Activated CD4-positive, alpha-beta T cell treated with anti-CD3 and anti-CD28 coated beads for 36 hours (primary cell): ENCODE measurements at regions not wholly inside any gene's neighbourhood (a gene's known extent, or its start where the extent isn't known, plus 50 kb on each side); places are given as distances from the start of the nearest gene placed in this dataset.

Experiments
- ATAC-seq: fragments of 200-7000 bp; cut with Tn5 transposase; one replicate; pipeline ENCODE4 v1.10.0; 2021; ENCODE audit warnings: mild to moderate bottlenecking, moderate library complexity
- CTCF ChIA-PET: fragments of 350-600 bp; sonication (Branson Sonifier 250); formaldehyde crosslinking; loops from one replicate; lab custom pipeline; 2021; ENCODE audit warnings: antibody characterized with exemption; lab: Charles Lee
- POLR2A ChIA-PET: fragments of 350-600 bp; sonication (Branson Sonifier 250); formaldehyde crosslinking; loops from one replicate; lab custom pipeline; 2021; ENCODE audit warnings: antibody characterized with exemption, inconsistent platforms; lab: Charles Lee
- DNase-seq: peaks from one replicate; pipeline ENCODE4 v3.0.0-alpha.2; 2020
- H3K27ac Mint-ChIP-seq: one replicate; pipeline ENCODE4 v1.8.0; 2021; ENCODE audit warnings: mixed read lengths
- H3K27me3 Mint-ChIP-seq: one replicate; pipeline ENCODE4 v1.8.0; 2021; ENCODE audit warnings: mixed read lengths
- H3K36me3 Mint-ChIP-seq: one replicate; pipeline ENCODE4 v1.8.0; 2021; ENCODE audit warnings: low read depth, mixed read lengths
- H3K4me1 Mint-ChIP-seq: one replicate; pipeline ENCODE4 v1.8.0; 2021; ENCODE audit warnings: mixed read lengths
- H3K4me3 Mint-ChIP-seq: one replicate; pipeline ENCODE4 v1.8.0; 2021; ENCODE audit warnings: mild to moderate bottlenecking, moderate library complexity, mixed read lengths
- H3K9me3 Mint-ChIP-seq: one replicate; pipeline ENCODE4 v1.8.0; 2021; ENCODE audit warnings: low read depth, mixed read lengths
- intact Hi-C, 2 experiments: fragments of 100-400 bp; cut with DNase I in 1 of 2; cut with micrococcal nuclease in 1 of 2; formaldehyde crosslinking; loops; one replicate each; pipeline versions ENCODE4 v1.14.2 to v1.15.1; 2022 to 2024; cut with DNase I, micrococcal nuclease

DNA sequence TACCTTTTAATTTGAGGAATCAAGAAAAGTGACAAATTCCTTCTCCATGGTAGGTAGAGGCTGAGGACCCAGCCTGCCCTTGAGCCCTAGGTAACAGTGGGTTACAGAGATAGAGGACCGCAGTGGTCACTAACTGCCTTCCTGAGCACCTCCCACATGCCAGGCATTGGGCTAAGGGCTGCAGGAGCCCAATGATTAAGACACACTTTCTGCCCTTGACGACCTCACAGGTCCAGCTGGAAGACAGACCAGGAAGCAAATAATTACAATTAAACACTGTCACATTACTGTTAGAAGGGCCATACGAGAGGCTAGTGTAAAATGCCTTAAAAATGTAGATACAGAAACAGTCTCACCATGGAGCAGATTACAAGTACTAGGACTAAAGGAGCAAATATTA lies 156.8 kb upstream of the NFE2L3 start:
- Mint-ChIP-seq H3K36me3 (no peaks in the 10 kb centered on the region), H3K27me3 (peaks cover 13% of the 10 kb centered on the region), H3K27ac (no peak overlapping the region), H3K4me3 (no peak overlapping the region), H3K4me1 (no peaks in the 10 kb centered on the region), H3K9me3 (no peaks in the 10 kb centered on the region)
- DNase-seq = no peak
- POLR2A ChIA-PET = no interaction called here
- ATAC-seq = no peak
- intact Hi-C loops = no loop called here
- CTCF ChIA-PET = interaction anchor here (0.7 to 0.8 kb wide), 2 partner anchors 12 to 16 kb away, joined by 3 read pairs; no protein-coding TSS in a partner anchor

- POLR2A ChIA-PET = interaction anchor here (0.6 kb wide), 1 partner anchor 84 kb away, joined by 3 read pairs; no protein-coding TSS in a partner anchor
- DNase-seq = no peak
- H3K36me3 Mint-ChIP-seq = no peaks in the 10 kb centered on the region
- intact Hi-C loops = no loop called here
- ATAC-seq = no peak
- CTCF ChIA-PET = interaction anchor here (0.6 to 0.8 kb wide), 2 partner anchors 13 to 84 kb away, joined by 3 to 5 read pairs; no protein-coding TSS in a partner anchor
- H3K27ac Mint-ChIP-seq = no peak overlapping the region
- no peaks in the 10 kb centered on the region for H3K4me1 Mint-ChIP-seq
- H3K27me3 Mint-ChIP-seq = peaks cover 15% of the 10 kb centered on the region
- no peak overlapping the region for H3K4me3 Mint-ChIP-seq
- no peaks in the 10 kb centered on the region for H3K9me3 Mint-ChIP-seq
Measured at GRCh38 chr7:25996006-25996408, 156.0 kb upstream of the NFE2L3 start.

DNA sequence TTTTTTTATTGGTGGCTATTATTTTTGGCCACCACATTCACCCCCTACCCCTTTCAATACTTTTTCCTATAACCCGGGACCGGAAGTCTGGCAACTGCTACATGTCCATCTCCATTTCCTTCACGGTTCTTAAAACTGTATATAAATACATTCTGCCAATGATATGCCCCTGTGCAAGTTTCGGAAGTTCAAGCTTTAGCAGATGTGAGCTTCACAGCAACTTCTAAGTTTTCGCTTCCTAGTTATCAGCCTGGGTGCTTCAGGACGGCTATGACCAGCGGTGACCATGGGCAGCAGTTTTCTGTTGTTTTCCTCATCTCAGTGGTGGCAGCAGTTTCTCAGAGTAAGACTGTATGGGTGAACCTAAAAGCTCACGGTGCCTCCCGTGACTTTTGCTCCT lies 153.5 kb upstream of the NFE2L3 start:
- no peaks in the 10 kb centered on the region for H3K4me1 Mint-ChIP-seq
- peaks cover 16% of the 10 kb centered on the region for H3K27me3 Mint-ChIP-seq
- H3K27ac Mint-ChIP-seq = no peak overlapping the region
- CTCF ChIA-PET = interaction anchor here (0.7 to 1.2 kb wide), 4 partner anchors 8 to 144 kb away, joined by 3 to 5 read pairs (median 3); no protein-coding TSS in a partner anchor
- intact Hi-C loops = no loop called here
- no peak overlapping the region for H3K4me3 Mint-ChIP-seq
- no peaks in the 10 kb centered on the region for H3K36me3 Mint-ChIP-seq
- POLR2A ChIA-PET = no interaction called here
- no peak for DNase-seq
- no peaks in the 10 kb centered on the region for H3K9me3 Mint-ChIP-seq
- no peak for ATAC-seq

DNA sequence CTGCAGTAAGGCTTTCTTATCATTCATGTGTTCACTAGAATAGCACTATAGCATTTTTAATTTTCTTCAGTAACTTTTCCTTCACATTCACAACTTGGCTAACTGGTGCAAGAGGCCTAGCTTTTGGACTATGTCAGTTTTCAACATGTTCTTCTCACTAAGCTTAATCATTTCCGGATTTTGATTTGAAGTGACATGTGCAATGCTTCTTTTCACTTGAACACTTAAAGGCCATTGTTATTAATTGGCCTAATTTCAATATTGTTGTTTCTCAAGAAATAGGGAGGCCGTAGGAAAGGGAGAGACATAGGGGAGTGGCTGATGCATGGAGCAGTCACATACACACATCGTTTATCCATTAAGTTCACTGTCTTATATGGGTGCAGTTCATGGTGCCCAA lies 151.2 kb upstream of the NFE2L3 start:
- intact Hi-C loops = no loop called here
- ChIA-PET POLR2A (no interaction called here), CTCF (no interaction called here)
- no peak overlapping the region for H3K27ac Mint-ChIP-seq
- H3K9me3 Mint-ChIP-seq = no peaks in the 10 kb centered on the region
- no peaks in the 10 kb centered on the region for H3K4me1 Mint-ChIP-seq
- no peak for DNase-seq
- ATAC-seq = no peak
- H3K36me3 Mint-ChIP-seq = no peaks in the 10 kb centered on the region
- peaks cover 13% of the 10 kb centered on the region for H3K27me3 Mint-ChIP-seq
- no peak overlapping the region for H3K4me3 Mint-ChIP-seq

- Mint-ChIP-seq H3K27me3 (peaks cover 16% of the 10 kb centered on the region), H3K9me3 (no peaks in the 10 kb centered on the region), H3K36me3 (no peaks in the 10 kb centered on the region), H3K4me3 (no peak overlapping the region), H3K27ac (no peak overlapping the region), H3K4me1 (no peaks in the 10 kb centered on the region)
- ChIA-PET POLR2A (no interaction called here), CTCF (interaction anchor here (1.6 kb wide), 1 partner anchor 13 kb away, joined by 4 read pairs; no protein-coding TSS in a partner anchor)
- intact Hi-C loops = no loop called here
- DNase-seq = no peak
- ATAC-seq = no peak
Measured at GRCh38 chr7:26001662-26002244, 150.2 kb upstream of the NFE2L3 start.

GRCh38 chr7:26005683-26006410 lies 146.2 kb upstream of the NFE2L3 start:
- Mint-ChIP-seq H3K36me3 (no peaks in the 10 kb centered on the region), H3K27ac (no peak overlapping the region), H3K4me1 (no peaks in the 10 kb centered on the region), H3K9me3 (no peaks in the 10 kb centered on the region), H3K27me3 (peaks cover 14% of the 10 kb centered on the region), H3K4me3 (no peak overlapping the region)
- ChIA-PET CTCF (interaction anchor here (1.1 to 1.6 kb wide), 2 partner anchors 10 to 113 kb away, joined by 3 to 5 read pairs; no protein-coding TSS in a partner anchor), POLR2A (no interaction called here)
- DNase-seq (no peak), ATAC-seq (no peak)
- intact Hi-C loops = no loop called here

GRCh38 chr7:26006426-26006825 lies 145.6 kb upstream of the NFE2L3 start:
- intact Hi-C loops = no loop called here

GRCh38 chr7:26007510-26007909 lies 144.5 kb upstream of the NFE2L3 start:
- Mint-ChIP-seq H3K27me3 (peaks cover 12% of the 10 kb centered on the region), H3K4me3 (no peak overlapping the region), H3K4me1 (no peaks in the 10 kb centered on the region), H3K27ac (no peak overlapping the region), H3K9me3 (no peaks in the 10 kb centered on the region), H3K36me3 (no peaks in the 10 kb centered on the region)
- intact Hi-C loops = no loop called here
- DNase-seq (no peak), ATAC-seq (no peak)
- CTCF ChIA-PET = interaction anchor here (0.7 kb wide), 1 partner anchor 9 kb away, joined by 4 read pairs; no protein-coding TSS in a partner anchor
- POLR2A ChIA-PET = no interaction called here

More at GRCh38 chr7:26006426-26006825, 145.6 kb upstream of the NFE2L3 start:
- ChIA-PET POLR2A (interaction anchor here (0.6 kb wide), 1 partner anchor 18 kb away, joined by 6 read pairs; no protein-coding TSS in a partner anchor), CTCF (no interaction called here)
- H3K27ac Mint-ChIP-seq = no peak overlapping the region
- no peaks in the 10 kb centered on the region for H3K4me1 Mint-ChIP-seq
- H3K9me3 Mint-ChIP-seq = no peaks in the 10 kb centered on the region
- no peaks in the 10 kb centered on the region for H3K36me3 Mint-ChIP-seq
- ATAC-seq = no peak
- no peak overlapping the region for H3K4me3 Mint-ChIP-seq
- no peak for DNase-seq
- peaks cover 12% of the 10 kb centered on the region for H3K27me3 Mint-ChIP-seq

GRCh38 chr7:26008428-26008827 lies 143.6 kb upstream of the NFE2L3 start:
- ChIA-PET CTCF (no interaction called here), POLR2A (no interaction called here)
- Mint-ChIP-seq H3K4me1 (no peaks in the 10 kb centered on the region), H3K27me3 (peaks cover 10% of the 10 kb centered on the region), H3K4me3 (no peak overlapping the region), H3K27ac (no peak overlapping the region), H3K36me3 (no peaks in the 10 kb centered on the region), H3K9me3 (no peaks in the 10 kb centered on the region)
- ATAC-seq (no peak), DNase-seq (no peak)
- intact Hi-C loops = no loop called here

DNA sequence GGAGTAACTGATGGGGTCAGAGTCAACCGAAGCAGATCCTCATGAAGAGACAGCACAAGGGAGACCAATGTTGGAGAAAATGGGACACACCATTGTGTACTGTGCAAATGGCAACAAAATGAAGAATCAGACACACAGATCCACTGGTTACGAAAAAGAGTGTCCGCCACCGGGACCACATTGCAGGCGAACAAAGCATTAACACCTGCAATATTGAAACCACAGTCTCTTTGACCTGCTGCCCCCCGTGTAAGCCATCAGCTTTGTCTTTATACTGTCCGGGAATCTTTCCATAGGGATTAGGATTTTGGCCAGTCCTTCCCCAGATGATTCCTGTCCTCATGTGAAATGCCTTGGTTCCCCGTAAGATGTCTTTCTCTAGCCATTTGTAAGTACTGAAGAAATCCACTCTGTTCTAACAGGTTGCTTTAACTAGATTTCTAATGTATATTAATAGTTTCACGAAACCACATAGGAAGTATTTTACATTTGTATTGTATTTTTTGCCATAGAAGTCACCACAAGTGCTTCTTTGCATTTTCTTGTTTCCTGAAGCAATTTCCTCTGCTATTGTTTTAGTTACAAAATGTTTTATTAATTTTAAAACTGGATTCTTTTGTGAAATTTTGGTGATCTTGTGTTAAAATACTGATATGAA lies 140.8 kb upstream of the NFE2L3 start:
- CTCF ChIA-PET = no interaction called here
- H3K36me3 Mint-ChIP-seq = no peaks in the 10 kb centered on the region
- H3K4me3 Mint-ChIP-seq = no peak overlapping the region
- ATAC-seq (no peak), DNase-seq (no peak)
- no peak overlapping the region for H3K27ac Mint-ChIP-seq
- intact Hi-C loops = no loop called here
- peaks cover 3% of the 10 kb centered on the region for H3K9me3 Mint-ChIP-seq
- peaks cover 16% of the 10 kb centered on the region for H3K27me3 Mint-ChIP-seq
- no peaks in the 10 kb centered on the region for H3K4me1 Mint-ChIP-seq
- POLR2A ChIA-PET = no interaction called here

DNA sequence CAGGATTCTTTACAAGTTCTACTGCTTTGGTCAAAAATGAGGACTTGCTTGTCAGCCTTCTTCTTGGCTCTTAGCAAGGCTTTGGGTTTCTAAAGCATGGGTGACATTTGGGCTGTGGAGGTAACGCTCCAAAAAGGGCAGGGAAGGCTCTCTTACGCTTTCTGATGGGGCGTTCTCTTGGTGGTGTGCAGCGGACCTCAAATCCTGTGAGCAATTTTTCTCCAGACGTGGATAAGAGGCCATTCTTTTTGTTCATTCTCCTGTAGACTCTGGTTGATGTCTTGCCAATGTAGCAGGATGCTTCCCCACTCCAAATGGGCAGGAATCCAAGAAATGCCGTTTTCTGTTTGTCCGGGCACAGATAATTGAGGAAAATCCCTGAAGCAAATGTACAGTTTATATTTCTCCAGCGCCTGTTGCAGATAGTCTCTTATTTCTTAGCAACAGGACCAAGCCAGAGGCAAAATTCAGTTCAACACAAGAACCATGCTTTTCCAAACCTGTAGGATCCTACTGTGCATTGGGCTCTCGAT lies 138.4 kb upstream of the NFE2L3 start:
- Mint-ChIP-seq H3K4me3 (no peak overlapping the region), H3K36me3 (no peaks in the 10 kb centered on the region), H3K27me3 (peaks cover 18% of the 10 kb centered on the region), H3K4me1 (no peaks in the 10 kb centered on the region), H3K9me3 (peaks cover 4% of the 10 kb centered on the region), H3K27ac (no peak overlapping the region)
- POLR2A ChIA-PET = no interaction called here
- DNase-seq (no peak), ATAC-seq (no peak)
- intact Hi-C loops = no loop called here
- CTCF ChIA-PET = no interaction called here
